ENCODE measurements at regions not wholly inside any gene's neighbourhood (a gene's known extent, or its start where the extent isn't known, plus 50 kb on each side); places are given as distances from the start of the nearest gene placed in this dataset.
A peak's percentile ranks its signal among the peaks of the same experiment; 100 is the strongest.

DNA sequence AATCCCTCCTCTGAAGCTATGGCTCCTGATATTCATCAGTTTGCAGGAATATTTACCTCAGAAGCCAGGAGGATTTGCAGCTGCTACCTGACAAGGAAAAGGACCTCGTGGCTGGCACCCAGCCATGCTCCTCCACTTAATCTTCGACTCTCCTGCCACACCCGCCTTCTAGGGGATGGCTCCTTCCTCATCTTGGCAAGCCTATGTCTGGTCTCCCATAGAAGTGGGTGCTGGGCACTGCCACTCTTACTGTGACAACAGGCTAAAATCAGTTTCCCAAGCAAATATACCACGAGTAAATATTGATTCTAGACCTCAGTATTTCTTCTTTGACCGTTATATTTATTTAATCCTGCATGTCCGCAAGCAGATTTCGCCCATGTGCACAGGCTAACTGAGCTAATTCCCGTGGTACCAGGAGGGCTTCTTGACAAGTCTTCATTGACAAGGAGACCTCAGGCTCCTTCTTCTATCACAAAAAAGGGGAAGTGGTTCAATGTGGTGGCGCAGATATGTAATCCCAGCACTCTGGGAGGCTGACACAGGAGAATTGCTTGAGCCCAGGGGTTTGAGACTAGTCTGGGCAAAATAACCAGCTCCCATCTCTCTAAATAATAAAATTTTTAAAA is 52.6 kb upstream of the DCTD start (continued):
- TF ChIP-seq ETV6 (IDR thresholded peaks at IDR 0.05; ENCODE audit: borderline replicate concordance in 1 of 2, low read depth in 2 of 2, low read length in 1 of 2) (peak in 1 of 2 experiments; percentile 61; a peak in 2 of 4 replicates), ETV6 (CRISPR knock-in tag; IDR thresholded peaks at IDR 0.05; ENCODE audit: borderline replicate concordance) (no peak), TCF3 (CRISPR knock-in tag; IDR thresholded peaks at IDR 0.05) (peak; percentile 94), RNF2 (IDR thresholded peaks at IDR 0.05) (no peak; the same call in 1 of the 2 replicates), NFE2 (IDR thresholded peaks at IDR 0.05; ENCODE audit: low read depth) (peak; percentile 63), ZNF589 (CRISPR knock-in tag; IDR thresholded peaks at IDR 0.05; ENCODE audit: low read depth) (peak; percentile 57), TEAD4 (IDR thresholded peaks at IDR 0.05; ENCODE audit: low read length) (peak; percentile 87), TEAD4 (CRISPR knock-in tag; IDR thresholded peaks at IDR 0.05; ENCODE audit: borderline replicate concordance) (no peak), SNIP1 (IDR thresholded peaks at IDR 0.05; ENCODE audit: low read depth) (no peak), CTBP1 (IDR thresholded peaks at IDR 0.05; ENCODE audit: borderline replicate concordance) (peak; percentile 24; the same call in 1 of the 2 replicates)
- TF ChIP-seq, protein P1, sequence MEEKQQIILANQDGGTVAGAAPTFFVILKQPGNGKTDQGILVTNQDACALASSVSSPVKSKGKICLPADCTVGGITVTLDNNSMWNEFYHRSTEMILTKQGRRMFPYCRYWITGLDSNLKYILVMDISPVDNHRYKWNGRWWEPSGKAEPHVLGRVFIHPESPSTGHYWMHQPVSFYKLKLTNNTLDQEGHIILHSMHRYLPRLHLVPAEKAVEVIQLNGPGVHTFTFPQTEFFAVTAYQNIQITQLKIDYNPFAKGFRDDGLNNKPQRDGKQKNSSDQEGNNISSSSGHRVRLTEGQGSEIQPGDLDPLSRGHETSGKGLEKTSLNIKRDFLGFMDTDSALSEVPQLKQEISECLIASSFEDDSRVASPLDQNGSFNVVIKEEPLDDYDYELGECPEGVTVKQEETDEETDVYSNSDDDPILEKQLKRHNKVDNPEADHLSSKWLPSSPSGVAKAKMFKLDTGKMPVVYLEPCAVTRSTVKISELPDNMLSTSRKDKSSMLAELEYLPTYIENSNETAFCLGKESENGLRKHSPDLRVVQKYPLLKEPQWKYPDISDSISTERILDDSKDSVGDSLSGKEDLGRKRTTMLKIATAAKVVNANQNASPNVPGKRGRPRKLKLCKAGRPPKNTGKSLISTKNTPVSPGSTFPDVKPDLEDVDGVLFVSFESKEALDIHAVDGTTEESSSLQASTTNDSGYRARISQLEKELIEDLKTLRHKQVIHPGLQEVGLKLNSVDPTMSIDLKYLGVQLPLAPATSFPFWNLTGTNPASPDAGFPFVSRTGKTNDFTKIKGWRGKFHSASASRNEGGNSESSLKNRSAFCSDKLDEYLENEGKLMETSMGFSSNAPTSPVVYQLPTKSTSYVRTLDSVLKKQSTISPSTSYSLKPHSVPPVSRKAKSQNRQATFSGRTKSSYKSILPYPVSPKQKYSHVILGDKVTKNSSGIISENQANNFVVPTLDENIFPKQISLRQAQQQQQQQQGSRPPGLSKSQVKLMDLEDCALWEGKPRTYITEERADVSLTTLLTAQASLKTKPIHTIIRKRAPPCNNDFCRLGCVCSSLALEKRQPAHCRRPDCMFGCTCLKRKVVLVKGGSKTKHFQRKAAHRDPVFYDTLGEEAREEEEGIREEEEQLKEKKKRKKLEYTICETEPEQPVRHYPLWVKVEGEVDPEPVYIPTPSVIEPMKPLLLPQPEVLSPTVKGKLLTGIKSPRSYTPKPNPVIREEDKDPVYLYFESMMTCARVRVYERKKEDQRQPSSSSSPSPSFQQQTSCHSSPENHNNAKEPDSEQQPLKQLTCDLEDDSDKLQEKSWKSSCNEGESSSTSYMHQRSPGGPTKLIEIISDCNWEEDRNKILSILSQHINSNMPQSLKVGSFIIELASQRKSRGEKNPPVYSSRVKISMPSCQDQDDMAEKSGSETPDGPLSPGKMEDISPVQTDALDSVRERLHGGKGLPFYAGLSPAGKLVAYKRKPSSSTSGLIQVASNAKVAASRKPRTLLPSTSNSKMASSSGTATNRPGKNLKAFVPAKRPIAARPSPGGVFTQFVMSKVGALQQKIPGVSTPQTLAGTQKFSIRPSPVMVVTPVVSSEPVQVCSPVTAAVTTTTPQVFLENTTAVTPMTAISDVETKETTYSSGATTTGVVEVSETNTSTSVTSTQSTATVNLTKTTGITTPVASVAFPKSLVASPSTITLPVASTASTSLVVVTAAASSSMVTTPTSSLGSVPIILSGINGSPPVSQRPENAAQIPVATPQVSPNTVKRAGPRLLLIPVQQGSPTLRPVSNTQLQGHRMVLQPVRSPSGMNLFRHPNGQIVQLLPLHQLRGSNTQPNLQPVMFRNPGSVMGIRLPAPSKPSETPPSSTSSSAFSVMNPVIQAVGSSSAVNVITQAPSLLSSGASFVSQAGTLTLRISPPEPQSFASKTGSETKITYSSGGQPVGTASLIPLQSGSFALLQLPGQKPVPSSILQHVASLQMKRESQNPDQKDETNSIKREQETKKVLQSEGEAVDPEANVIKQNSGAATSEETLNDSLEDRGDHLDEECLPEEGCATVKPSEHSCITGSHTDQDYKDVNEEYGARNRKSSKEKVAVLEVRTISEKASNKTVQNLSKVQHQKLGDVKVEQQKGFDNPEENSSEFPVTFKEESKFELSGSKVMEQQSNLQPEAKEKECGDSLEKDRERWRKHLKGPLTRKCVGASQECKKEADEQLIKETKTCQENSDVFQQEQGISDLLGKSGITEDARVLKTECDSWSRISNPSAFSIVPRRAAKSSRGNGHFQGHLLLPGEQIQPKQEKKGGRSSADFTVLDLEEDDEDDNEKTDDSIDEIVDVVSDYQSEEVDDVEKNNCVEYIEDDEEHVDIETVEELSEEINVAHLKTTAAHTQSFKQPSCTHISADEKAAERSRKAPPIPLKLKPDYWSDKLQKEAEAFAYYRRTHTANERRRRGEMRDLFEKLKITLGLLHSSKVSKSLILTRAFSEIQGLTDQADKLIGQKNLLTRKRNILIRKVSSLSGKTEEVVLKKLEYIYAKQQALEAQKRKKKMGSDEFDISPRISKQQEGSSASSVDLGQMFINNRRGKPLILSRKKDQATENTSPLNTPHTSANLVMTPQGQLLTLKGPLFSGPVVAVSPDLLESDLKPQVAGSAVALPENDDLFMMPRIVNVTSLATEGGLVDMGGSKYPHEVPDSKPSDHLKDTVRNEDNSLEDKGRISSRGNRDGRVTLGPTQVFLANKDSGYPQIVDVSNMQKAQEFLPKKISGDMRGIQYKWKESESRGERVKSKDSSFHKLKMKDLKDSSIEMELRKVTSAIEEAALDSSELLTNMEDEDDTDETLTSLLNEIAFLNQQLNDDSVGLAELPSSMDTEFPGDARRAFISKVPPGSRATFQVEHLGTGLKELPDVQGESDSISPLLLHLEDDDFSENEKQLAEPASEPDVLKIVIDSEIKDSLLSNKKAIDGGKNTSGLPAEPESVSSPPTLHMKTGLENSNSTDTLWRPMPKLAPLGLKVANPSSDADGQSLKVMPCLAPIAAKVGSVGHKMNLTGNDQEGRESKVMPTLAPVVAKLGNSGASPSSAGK (IDR thresholded peaks at IDR 0.05): peak; percentile 54
- TF ChIP-seq, protein P2, sequence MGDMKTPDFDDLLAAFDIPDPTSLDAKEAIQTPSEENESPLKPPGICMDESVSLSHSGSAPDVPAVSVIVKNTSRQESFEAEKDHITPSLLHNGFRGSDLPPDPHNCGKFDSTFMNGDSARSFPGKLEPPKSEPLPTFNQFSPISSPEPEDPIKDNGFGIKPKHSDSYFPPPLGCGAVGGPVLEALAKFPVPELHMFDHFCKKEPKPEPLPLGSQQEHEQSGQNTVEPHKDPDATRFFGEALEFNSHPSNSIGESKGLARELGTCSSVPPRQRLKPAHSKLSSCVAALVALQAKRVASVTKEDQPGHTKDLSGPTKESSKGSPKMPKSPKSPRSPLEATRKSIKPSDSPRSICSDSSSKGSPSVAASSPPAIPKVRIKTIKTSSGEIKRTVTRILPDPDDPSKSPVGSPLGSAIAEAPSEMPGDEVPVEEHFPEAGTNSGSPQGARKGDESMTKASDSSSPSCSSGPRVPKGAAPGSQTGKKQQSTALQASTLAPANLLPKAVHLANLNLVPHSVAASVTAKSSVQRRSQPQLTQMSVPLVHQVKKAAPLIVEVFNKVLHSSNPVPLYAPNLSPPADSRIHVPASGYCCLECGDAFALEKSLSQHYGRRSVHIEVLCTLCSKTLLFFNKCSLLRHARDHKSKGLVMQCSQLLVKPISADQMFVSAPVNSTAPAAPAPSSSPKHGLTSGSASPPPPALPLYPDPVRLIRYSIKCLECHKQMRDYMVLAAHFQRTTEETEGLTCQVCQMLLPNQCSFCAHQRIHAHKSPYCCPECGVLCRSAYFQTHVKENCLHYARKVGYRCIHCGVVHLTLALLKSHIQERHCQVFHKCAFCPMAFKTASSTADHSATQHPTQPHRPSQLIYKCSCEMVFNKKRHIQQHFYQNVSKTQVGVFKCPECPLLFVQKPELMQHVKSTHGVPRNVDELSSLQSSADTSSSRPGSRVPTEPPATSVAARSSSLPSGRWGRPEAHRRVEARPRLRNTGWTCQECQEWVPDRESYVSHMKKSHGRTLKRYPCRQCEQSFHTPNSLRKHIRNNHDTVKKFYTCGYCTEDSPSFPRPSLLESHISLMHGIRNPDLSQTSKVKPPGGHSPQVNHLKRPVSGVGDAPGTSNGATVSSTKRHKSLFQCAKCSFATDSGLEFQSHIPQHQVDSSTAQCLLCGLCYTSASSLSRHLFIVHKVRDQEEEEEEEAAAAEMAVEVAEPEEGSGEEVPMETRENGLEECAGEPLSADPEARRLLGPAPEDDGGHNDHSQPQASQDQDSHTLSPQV (IDR thresholded peaks at IDR 0.05): peak; percentile 63; the same call in 1 of the 2 replicates

All from K562 (cell line).